Panc1 (cell line): ENCODE measurements at regions not wholly inside any gene's neighbourhood (a gene's known extent, or its start where the extent isn't known, plus 50 kb on each side); places are given as distances from the start of the nearest gene placed in this dataset.

Source experiments
- POLR2AphosphoS5 ChIP-seq: IDR thresholded peaks from 2 replicates; pipeline ENCODE4 v1.6.1; 2012; ENCODE audit warnings: mild to moderate bottlenecking, low read depth, low read length, moderate library complexity
- SIN3A ChIP-seq: IDR thresholded peaks from 2 replicates; pipeline ENCODE4 v1.6.1; 2012; ENCODE audit warnings: low read depth, mild to moderate bottlenecking, low read length, moderate library complexity, borderline replicate concordance; ENCODE audit not compliant: insufficient read depth
- TCF7L2 ChIP-seq: IDR thresholded peaks from 2 replicates; pipeline ENCODE4 v1.6.1; 2011; ENCODE audit warnings: mild to moderate bottlenecking, low read depth, low read length, inconsistent platforms
- TF ChIP-seq, protein P1 (sequence below): fragments of 450-650 bp; IDR thresholded peaks from 2 replicates; pipeline ENCODE4 v1.5.1; 2017; ENCODE audit warnings: mild to moderate bottlenecking

GRCh38 chr13:40362502-40362901 is 303.9 kb downstream of the FOXO1 start:
- TF ChIP-seq, protein P1, sequence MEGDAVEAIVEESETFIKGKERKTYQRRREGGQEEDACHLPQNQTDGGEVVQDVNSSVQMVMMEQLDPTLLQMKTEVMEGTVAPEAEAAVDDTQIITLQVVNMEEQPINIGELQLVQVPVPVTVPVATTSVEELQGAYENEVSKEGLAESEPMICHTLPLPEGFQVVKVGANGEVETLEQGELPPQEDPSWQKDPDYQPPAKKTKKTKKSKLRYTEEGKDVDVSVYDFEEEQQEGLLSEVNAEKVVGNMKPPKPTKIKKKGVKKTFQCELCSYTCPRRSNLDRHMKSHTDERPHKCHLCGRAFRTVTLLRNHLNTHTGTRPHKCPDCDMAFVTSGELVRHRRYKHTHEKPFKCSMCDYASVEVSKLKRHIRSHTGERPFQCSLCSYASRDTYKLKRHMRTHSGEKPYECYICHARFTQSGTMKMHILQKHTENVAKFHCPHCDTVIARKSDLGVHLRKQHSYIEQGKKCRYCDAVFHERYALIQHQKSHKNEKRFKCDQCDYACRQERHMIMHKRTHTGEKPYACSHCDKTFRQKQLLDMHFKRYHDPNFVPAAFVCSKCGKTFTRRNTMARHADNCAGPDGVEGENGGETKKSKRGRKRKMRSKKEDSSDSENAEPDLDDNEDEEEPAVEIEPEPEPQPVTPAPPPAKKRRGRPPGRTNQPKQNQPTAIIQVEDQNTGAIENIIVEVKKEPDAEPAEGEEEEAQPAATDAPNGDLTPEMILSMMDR: no peak
- TF ChIP-seq POLR2AphosphoS5: no peak
- no peak for TF ChIP-seq TCF7L2
- TF ChIP-seq SIN3A: no peak
